ENCODE measurements at regions not wholly inside any gene's neighbourhood (a gene's known extent, or its start where the extent isn't known, plus 50 kb on each side); places are given as distances from the start of the nearest gene placed in this dataset.
"Not testable (repeated sequence)": the region's sequence is repeated elsewhere in the genome, so short reads cannot be mapped to it uniquely, and the experiment has no call there.

GRCh38 chr12:70008944-70009343 is 183.9 kb downstream of the MYRFL start:
- no peak for FAIRE-seq

DNA sequence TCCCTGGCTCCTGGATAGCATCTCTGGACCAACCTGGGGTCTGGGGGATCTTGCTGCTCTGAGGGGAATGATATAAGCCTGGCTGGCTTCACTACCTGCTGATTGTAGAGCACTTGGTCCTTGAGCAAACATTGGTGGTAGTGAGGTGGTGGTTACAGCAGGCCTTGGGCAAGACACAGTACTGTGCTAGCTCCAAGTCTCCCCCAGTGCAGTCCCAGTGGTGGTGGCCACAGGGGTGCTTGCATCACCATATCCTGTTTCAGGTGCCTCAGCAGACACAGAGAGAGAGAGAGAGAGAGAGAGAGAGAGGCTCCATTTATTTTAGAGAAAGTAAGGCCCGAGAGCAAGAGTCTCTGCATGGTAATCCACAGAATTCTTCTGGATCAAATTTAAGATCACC is 186.3 kb downstream of the MYRFL start:
- FAIRE-seq, result no peak

DNA sequence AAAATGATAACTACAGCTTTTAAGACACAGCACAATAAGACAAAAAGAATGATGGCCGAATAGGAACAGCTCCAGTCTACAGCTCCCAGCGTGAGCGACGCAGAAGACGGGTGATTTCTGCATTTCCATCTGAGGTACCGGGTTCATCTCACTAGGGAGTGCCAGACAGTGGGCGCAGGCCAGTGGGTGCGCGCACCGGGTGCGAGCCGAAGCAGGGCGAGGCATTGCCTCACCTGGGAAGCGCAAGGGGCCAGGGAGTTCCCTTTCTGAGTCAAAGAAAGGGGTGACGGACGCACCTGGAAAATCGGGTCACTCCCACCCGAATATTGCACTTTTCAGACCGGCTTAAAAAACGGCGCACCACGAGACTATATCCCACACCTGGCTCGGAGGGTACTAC is 188.0 kb downstream of the MYRFL start:
- FAIRE-seq, result not testable (repeated sequence)

- no peak for FAIRE-seq
Measured at GRCh38 chr12:70028515-70028914, 203.5 kb downstream of the MYRFL start.

- FAIRE-seq, result no peak
Measured at GRCh38 chr12:70028918-70029317, 203.9 kb downstream of the MYRFL start.

- FAIRE-seq, result no peak
Measured at GRCh38 chr12:70031046-70031445, 206.0 kb downstream of the MYRFL start.

DNA sequence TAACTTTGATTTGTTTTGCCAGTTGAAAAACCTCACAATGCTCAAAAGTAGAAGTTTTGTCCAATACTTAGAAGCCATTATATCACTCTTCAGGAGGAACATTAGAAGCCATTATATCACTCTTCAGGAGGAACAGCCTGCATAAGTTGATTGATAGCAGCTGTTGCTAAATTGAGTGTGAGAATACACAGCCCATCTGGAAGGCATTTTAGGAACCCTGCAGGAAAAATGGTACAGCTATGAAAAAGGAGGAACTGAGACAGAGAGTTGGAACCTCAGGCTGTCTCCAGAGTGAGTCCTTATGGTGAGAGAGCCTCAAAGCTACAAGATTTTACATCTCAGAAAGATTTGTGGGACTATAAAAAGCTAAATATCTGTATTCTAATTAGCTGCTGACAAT is 207.0 kb downstream of the MYRFL start:
- FAIRE-seq, result no peak

DNA sequence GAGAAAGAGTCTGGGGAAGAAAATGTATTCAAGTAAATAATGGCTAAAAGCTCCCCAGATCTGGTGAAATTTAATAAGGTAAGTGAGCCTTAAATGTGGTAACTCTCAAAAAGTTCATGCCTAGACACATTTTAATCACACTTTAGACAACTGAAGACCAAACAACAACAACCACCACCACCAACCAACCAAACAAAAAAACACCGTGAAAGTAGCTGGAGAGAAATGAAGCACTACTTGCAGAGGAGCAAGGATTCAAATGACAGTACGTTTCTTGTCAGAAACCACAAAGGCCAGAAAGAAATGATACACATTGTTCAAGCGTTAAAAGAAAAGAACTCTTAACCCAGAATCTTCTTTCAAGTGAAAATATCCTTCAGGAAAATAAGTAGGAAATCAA is 208.3 kb downstream of the MYRFL start:
- no peak for FAIRE-seq

- no peak for FAIRE-seq
Measured at GRCh38 chr12:70040141-70040540, 203.1 kb upstream of the CNOT2 start.

DNA sequence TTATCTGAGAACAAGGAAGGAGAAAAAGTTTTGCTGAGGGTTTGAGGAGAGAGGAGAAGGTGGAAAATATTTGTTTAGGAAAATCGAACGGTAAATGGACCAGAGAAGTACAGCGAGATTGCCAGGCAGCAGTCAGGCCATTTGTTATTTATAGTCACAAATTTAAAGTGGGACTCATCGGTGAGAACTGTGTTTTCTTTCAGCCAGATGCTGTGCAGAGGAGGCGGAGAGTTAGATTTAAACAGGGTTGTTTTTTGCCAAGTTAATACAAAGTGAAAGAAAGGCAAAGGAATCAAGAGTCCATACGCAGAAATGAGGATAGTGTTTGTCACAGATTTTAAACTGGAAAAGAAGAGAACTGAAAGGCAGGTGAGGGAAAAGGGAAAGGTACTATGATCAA is 200.6 kb upstream of the CNOT2 start:
- FAIRE-seq, result no peak

GRCh38 chr12:70043490-70044138 is 199.6 kb upstream of the CNOT2 start:
- no peak for FAIRE-seq

GRCh38 chr12:70044167-70044566 is 199.1 kb upstream of the CNOT2 start:
- no peak for FAIRE-seq

DNA sequence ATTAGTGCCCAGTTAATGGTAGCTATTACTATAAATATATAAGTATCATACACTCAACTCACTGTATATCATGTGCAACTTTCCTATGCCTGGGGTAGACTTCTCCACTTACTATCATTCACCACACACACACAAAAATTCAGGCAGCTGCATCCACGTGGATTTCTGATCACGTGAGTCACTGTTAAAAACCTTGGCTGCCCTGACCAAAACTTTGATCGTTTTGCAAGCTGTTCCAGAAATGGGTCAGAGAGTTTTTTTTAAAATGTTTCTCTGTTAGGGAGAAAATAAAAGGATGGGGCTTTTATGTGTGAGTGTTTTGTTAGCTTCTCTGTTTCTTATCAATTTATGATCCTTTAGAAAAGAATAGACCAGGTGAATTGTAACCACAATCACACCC is 198.2 kb upstream of the CNOT2 start:
- FAIRE-seq, result no peak

DNA sequence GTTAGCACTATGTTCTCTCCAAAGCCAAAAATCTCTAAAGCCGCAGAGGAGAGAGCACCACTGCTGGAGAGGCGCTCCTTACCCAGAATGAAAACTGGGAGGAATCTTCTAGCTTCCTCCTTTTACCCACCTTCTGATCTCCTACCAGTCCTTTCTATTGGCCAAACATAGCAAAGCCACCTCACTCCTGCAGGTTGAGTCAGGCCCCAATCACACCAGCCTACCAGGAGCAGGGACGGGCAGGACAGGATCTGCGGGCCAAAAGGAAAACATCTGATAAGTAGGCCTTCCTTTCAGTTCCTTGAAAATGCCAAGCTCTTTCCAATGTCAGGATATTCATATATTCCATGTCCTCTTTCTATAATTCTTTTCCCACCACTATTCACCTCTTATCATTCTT is 197.7 kb upstream of the CNOT2 start:
- FAIRE-seq, result no peak

DNA sequence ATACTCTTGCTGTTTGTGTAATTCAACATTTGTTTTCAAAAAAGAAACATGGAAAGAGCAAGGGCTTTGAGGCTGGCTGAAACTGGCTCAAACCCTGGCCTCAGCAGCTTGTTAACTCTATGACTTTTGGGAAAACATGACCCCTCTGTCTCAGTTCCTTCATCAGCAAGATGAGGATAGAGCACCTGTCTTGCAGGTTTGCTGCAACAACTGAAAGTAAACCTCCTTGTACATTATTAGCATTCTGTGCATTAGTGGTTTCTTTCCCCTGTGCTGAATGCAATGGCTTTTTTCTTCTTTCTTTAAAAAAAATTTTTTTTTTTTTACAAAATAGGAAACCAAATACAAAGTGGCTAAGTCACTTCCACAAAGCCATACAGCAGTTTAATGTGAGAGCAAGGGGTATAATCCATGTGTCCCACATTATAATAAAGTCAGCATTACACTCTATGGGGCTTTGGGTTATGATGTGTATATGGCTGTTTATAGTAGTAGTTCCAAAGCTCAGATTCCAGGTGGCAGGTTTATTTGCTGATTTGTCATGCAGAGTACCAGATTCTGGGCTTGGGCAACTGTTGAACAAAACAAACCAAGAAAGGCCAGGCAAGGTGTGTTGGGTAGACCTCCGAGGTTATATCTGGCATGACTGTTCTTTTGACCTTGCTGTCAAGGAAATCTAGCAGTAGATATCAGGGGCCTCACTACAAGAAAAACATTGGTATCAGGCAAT is 194.5 kb upstream of the CNOT2 start:
- no peak for FAIRE-seq

- no peak for FAIRE-seq
Measured at GRCh38 chr12:70049596-70050360, 193.5 kb upstream of the CNOT2 start.

DNA sequence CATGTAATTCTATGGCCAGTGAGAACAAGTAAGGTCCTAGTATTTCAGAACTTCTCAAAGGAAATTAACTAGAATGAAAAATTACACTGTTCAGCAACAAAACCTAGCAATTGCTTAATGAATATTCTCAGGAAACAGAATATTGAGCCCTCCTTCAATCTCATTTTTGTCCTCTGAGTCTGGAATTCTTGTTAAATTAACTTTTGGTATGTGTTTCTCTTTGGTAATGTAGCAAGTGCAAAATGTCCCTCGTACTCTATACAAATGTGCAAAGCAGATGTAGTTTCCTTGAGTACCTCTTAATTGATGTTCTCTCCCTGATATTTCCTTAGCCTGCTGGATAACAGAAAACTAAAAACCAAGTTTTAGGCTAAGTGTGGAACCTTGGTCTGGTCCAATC is 190.8 kb upstream of the CNOT2 start:
- no peak for FAIRE-seq

GRCh38 chr12:70052931-70053497 is 190.2 kb upstream of the CNOT2 start:
- FAIRE-seq, result no peak

- no peak for FAIRE-seq
Measured at GRCh38 chr12:70059373-70059772, 183.9 kb upstream of the CNOT2 start.

- no peak for FAIRE-seq
Measured at GRCh38 chr12:70060634-70061033, 182.6 kb upstream of the CNOT2 start.

- no peak for FAIRE-seq
Measured at GRCh38 chr12:70068743-70069142, 174.5 kb upstream of the CNOT2 start.

DNA sequence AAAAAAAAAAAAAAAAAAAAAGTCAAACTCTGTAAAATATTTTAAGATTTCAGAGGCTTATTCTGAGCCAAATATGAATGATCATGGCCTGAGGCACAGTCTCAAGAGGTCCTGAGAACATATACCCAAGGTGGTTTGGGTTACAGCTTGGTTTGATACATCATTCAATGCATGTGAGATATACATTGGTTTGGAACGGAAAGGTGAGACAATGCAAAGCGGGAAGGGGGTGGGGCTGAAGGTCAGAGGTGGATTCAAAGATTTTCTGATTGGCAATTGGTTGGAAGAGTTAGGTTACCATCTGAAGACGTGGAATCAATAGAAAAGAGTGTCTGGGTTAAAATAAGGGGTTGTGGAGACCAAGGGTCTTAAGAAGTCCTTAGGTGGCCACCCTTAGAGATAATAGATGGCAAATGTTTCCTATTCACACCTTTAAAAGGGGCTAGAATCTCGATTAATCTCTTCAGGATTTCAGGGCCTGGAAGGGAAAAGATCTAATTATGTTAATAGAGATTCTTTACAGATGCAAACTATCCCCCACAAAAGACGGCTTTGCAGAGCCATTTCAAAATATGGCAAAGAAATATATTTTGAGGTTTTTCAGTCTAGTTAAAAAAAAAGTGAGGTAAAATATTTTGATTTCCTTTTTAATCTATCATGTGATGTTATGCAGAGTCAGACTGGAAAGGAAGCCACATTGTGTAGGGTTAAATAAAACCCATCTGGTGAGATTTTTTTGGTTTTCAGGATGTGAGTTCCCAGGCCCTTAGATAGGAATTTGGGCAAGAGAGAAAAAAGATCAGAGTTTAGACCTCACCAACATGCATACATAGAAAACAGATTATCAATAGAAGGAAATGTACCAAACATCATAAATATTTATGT is 173.8 kb upstream of the CNOT2 start:
- no peak for FAIRE-seq

All from colon (tissue), 2 donors.